ENCODE measurements at regions not wholly inside any gene's neighbourhood (a gene's known extent, or its start where the extent isn't known, plus 50 kb on each side); places are given as distances from the start of the nearest gene placed in this dataset.

DNA sequence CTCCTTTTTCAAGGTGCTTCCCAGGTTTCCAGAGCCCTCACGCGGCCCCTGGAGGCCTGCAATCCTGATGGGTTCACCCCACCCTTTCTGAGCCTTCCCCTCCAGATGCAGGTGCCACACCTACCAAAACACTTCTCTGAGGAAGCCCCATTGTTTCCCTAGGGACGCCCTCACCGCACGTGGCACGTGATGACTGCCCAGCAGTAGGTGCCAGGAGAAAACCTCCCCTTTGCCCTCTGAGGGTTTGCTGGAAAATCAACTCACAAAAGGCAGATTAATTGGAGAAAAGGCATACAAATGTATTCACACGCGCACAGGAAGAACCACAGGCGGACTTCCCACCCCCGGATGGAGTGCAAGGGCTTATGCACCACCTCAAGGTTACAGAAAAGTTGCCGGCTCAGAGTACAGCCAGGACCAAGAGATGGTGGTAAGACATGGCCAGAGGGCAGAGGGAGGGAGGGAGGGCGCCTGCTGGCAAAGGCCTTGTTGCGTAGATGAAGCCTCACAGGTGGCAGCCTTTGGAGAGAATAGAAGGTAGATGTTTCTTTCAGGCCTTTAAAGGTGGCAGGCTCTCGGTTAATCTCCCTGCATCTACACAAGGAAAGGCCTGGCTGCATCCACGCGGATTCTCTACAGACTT is 269.4 kb upstream of the RAB6C start:
- no peak overlapping the region for H3K4me3 ChIP-seq
- H3K27ac ChIP-seq = no peak overlapping the region
- no peaks in the 10 kb centered on the region for H3K27me3 ChIP-seq (replicated peaks; ENCODE audit: insufficient read depth)
- WGBS = 85% methylated on average over 16 of the region's 16 CpGs
- H3K36me3 ChIP-seq = no peaks in the 10 kb centered on the region
- no peak for DNase-seq (ENCODE audit: low spot score)
- H3K9me3 ChIP-seq = no peaks in the 10 kb centered on the region
- H3K4me1 ChIP-seq (replicated peaks) = no peaks in the 10 kb centered on the region
- TF ChIP-seq, protein P1, sequence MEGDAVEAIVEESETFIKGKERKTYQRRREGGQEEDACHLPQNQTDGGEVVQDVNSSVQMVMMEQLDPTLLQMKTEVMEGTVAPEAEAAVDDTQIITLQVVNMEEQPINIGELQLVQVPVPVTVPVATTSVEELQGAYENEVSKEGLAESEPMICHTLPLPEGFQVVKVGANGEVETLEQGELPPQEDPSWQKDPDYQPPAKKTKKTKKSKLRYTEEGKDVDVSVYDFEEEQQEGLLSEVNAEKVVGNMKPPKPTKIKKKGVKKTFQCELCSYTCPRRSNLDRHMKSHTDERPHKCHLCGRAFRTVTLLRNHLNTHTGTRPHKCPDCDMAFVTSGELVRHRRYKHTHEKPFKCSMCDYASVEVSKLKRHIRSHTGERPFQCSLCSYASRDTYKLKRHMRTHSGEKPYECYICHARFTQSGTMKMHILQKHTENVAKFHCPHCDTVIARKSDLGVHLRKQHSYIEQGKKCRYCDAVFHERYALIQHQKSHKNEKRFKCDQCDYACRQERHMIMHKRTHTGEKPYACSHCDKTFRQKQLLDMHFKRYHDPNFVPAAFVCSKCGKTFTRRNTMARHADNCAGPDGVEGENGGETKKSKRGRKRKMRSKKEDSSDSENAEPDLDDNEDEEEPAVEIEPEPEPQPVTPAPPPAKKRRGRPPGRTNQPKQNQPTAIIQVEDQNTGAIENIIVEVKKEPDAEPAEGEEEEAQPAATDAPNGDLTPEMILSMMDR (IDR thresholded peaks at IDR 0.05) = no peak
- no peak for TF ChIP-seq POLR2A (IDR thresholded peaks at IDR 0.05)
- no peak for TF ChIP-seq POLR2AphosphoS5 (IDR thresholded peaks at IDR 0.05)
- intact Hi-C loops (cut with DNase I) = no loop called here

DNA sequence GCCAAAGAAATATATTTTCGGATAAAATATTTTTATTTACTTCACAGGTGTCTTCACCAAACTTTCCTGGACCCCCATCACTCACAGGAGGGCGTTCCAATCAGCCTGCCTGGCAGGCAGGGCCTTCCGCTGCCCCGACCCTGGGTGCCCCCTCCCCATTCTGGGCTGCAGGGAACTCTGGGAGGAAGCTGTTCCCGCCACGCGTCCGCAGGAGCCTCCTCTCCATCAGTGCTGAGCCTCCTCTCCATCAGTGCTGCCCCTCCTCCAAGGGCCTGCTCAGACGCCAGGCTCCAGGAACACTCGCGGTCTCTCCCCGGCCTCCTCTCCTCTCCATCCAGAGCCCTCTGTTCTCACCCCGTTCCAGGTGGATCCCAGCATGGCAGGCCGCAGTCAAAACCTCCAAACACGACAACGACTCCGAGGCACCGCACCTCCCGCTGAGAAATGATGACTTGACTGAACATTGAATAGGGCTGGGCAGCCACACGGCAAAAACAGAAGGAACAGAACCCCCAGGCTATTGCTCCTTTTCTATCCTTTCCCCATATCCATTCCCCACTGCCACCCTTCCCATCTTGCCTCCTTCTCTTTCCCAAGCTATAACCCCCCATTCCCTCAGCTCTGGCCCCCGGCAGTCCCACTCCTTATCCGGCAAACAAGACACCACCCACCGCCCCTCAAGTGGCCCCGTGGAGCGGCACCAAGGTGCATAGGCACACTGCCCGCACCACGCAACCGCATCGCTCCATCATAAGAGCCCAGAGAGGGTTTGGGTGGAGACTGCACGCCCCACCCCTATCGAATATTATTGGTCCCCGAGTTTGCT is 268.6 kb upstream of the RAB6C start:
- DNase-seq (ENCODE audit: low spot score) = no peak

DNA sequence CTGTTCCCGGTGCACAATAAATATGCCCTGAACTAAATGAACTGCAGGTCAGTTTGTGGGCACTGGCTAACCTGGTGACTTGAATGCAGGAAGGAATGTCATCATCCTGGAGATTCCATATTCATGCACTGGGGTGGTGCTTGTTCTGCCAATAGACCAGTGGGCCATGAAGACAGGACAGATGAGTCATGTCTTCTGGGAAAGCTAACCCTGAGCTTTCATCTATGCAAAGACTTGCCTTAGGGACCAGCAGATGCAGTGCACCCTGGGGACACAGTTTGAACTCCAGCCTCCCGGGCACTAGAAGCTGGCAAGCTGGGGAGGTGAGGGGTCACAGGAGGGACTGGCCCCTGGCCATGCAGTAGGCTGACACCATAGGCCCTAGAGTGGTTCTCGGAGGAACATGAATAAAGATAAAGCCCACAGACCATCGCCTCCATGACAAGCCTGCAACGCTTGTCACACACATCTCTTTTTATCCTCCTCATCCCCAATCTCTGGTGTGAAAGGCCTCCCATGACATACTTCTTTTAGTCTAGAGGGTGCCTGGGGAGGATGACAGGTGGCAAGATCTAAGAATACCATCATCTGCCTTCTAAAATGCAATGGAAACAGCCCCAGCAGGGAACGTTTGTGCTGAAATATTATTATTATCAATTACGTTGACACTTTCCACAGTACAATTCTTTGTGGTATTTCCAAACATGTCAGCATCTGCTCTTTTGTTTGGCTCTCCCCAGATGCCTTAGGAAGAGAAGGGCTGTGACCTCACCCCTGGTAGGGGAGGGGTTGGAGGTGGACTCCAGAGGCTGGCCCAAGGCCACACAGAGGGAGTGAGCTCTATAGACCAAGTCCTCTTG is 267.4 kb upstream of the RAB6C start:
- H3K4me1 ChIP-seq (replicated peaks) = no peaks in the 10 kb centered on the region
- H3K27ac ChIP-seq = no peak overlapping the region
- no peaks in the 10 kb centered on the region for H3K36me3 ChIP-seq
- intact Hi-C loops (cut with DNase I) = no loop called here
- no peaks in the 10 kb centered on the region for H3K9me3 ChIP-seq
- no peak for DNase-seq (ENCODE audit: low spot score)
- TF ChIP-seq, protein P1 (IDR thresholded peaks at IDR 0.05) = no peak
- TF ChIP-seq POLR2AphosphoS5 (IDR thresholded peaks at IDR 0.05) = no peak
- no peak for TF ChIP-seq POLR2A (IDR thresholded peaks at IDR 0.05)
- H3K27me3 ChIP-seq (replicated peaks; ENCODE audit: insufficient read depth) = no peaks in the 10 kb centered on the region
- 73% methylated on average over 7 of the region's 7 CpGs for WGBS
- H3K4me3 ChIP-seq = no peak overlapping the region

More for the DNA sequence above, 268.6 kb upstream of the RAB6C start:
- Histone ChIP-seq H3K36me3 (no peaks in the 10 kb centered on the region), H3K27me3 (replicated peaks; ENCODE audit: insufficient read depth) (no peaks in the 10 kb centered on the region), H3K27ac (no peak overlapping the region), H3K4me3 (no peak overlapping the region), H3K9me3 (no peaks in the 10 kb centered on the region), H3K4me1 (replicated peaks) (no peaks in the 10 kb centered on the region)
- TF ChIP-seq, protein P1 (IDR thresholded peaks at IDR 0.05) = no peak
- no peak for TF ChIP-seq POLR2AphosphoS5 (IDR thresholded peaks at IDR 0.05)
- TF ChIP-seq POLR2A (IDR thresholded peaks at IDR 0.05) = no peak
- WGBS = 95% methylated on average over 32 of the region's 32 CpGs
- intact Hi-C loops (cut with DNase I) = no loop called here

DNA sequence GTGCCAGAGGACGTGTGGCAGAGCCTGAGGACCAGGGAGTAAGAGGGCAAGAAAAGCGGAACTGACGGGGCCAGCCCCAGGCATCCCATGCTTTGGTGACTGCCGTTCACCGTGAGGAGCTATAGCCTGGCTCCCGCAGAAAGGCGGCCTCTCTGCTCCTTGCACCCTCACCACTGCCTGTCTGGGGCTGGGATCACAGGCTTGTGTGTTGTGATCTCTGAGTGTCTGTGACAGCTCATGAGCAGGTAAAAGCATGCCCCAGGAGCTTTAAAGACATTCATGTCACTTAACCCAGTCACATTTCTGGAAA is 266.8 kb upstream of the RAB6C start:
- 80% methylated on average over 7 of the region's 7 CpGs for WGBS
- TF ChIP-seq, protein P1 (IDR thresholded peaks at IDR 0.05) = no peak
- no peak for TF ChIP-seq POLR2A (IDR thresholded peaks at IDR 0.05)
- no peak for TF ChIP-seq POLR2AphosphoS5 (IDR thresholded peaks at IDR 0.05)
- intact Hi-C loops (cut with DNase I) = no loop called here
- Histone ChIP-seq H3K9me3 (no peaks in the 10 kb centered on the region), H3K4me1 (replicated peaks) (no peaks in the 10 kb centered on the region), H3K27me3 (replicated peaks; ENCODE audit: insufficient read depth) (no peaks in the 10 kb centered on the region), H3K36me3 (no peaks in the 10 kb centered on the region), H3K4me3 (no peak overlapping the region), H3K27ac (no peak overlapping the region)
- DNase-seq (ENCODE audit: low spot score) = no peak

Data from prostate gland (tissue), 2 donors.